ENCODE measurements at regions not wholly inside any gene's neighbourhood (a gene's known extent, or its start where the extent isn't known, plus 50 kb on each side); places are given as distances from the start of the nearest gene placed in this dataset.

DNA sequence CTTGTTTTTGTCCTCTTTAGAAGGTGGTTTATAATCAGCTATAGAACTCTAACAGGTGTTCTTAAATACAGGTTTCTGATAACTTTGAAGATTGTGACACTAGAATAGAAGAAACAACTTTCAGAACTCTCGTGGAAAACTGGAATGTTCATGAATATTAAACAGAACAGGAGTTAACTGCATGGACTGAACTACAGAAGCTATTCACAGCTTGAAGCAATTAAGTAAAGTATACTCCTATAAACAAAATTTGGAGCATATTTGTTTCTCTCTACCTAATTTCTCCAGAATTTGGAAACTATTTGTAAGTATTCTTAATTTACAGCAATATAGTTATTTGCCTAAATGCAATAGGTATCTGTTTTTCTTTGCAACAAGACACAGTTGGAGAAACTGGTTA is 824.8 kb downstream of the ADGRL2 start:
- TF ChIP-seq POLR2A (IDR thresholded peaks at IDR 0.05): no peak
- TF ChIP-seq, protein P1, sequence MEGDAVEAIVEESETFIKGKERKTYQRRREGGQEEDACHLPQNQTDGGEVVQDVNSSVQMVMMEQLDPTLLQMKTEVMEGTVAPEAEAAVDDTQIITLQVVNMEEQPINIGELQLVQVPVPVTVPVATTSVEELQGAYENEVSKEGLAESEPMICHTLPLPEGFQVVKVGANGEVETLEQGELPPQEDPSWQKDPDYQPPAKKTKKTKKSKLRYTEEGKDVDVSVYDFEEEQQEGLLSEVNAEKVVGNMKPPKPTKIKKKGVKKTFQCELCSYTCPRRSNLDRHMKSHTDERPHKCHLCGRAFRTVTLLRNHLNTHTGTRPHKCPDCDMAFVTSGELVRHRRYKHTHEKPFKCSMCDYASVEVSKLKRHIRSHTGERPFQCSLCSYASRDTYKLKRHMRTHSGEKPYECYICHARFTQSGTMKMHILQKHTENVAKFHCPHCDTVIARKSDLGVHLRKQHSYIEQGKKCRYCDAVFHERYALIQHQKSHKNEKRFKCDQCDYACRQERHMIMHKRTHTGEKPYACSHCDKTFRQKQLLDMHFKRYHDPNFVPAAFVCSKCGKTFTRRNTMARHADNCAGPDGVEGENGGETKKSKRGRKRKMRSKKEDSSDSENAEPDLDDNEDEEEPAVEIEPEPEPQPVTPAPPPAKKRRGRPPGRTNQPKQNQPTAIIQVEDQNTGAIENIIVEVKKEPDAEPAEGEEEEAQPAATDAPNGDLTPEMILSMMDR (IDR thresholded peaks at IDR 0.05): no peak
